Trophoblast cell (in vitro differentiated cells and primary cell): ENCODE measurements at regions not wholly inside any gene's neighbourhood (a gene's known extent, or its start where the extent isn't known, plus 50 kb on each side); places are given as distances from the start of the nearest gene placed in this dataset.

Experiments used
- DNase-seq, 2 donors: peaks; one replicate each; pipeline ENCODE4 v3.0.0-alpha.2; 2016
- H2AFZ ChIP-seq: 2 replicates; pipeline ENCODE4 v1.6.1; 2013; ENCODE audit warnings: low read length, moderate library complexity, mild to moderate bottlenecking; ENCODE audit not compliant: insufficient read depth, poor library complexity
- H2AK5ac ChIP-seq: 2 replicates; pipeline ENCODE4 v1.6.1; 2013; ENCODE audit warnings: mild to moderate bottlenecking, low read length
- H2BK120ac ChIP-seq: 2 replicates; pipeline ENCODE4 v1.6.1; 2013; ENCODE audit warnings: low read length, mild to moderate bottlenecking, moderate library complexity; ENCODE audit not compliant: insufficient read depth, poor library complexity
- H2BK12ac ChIP-seq: 2 replicates; pipeline ENCODE4 v1.6.1; 2013; ENCODE audit warnings: mild to moderate bottlenecking, low read length, moderate library complexity
- H2BK5ac ChIP-seq: 2 replicates; pipeline ENCODE4 v1.6.1; 2013; ENCODE audit warnings: low read length, low read depth, moderate library complexity, mild to moderate bottlenecking; ENCODE audit not compliant: poor library complexity
- H3K14ac ChIP-seq: 2 replicates; pipeline ENCODE4 v1.6.1; 2013; ENCODE audit warnings: mild to moderate bottlenecking, low read length
- H3K18ac ChIP-seq: 2 replicates; pipeline ENCODE4 v1.6.1; 2013; ENCODE audit warnings: mild to moderate bottlenecking, low read length
- H3K23ac ChIP-seq: 2 replicates; pipeline ENCODE4 v1.6.1; 2013; ENCODE audit warnings: low read length
- H3K27ac ChIP-seq: 2 replicates; pipeline ENCODE4 v1.5.1; 2013; ENCODE audit warnings: low read depth, mild to moderate bottlenecking, inconsistent platforms, low read length, moderate library complexity
- H3K27me3 ChIP-seq: 2 replicates; pipeline ENCODE4 v1.6.1; 2013; ENCODE audit warnings: inconsistent platforms, mild to moderate bottlenecking, low read length, moderate library complexity; ENCODE audit not compliant: insufficient read depth
- H3K36me3 ChIP-seq, 2 experiments: 1 replicate in 1 of 2; 2 replicates in 1 of 2; pipeline ENCODE4 v1.6.1; 2013; ENCODE audit warnings: low read length in 2 of 2, mild to moderate bottlenecking in 2 of 2, moderate library complexity in 1 of 2; ENCODE audit not compliant: insufficient read depth in 2 of 2, control insufficient read depth in 1 of 2
- H3K4ac ChIP-seq: 2 replicates; pipeline ENCODE4 v1.6.1; 2013; ENCODE audit warnings: low read depth, mild to moderate bottlenecking, low read length, moderate library complexity
- H3K4me1 ChIP-seq, 2 experiments: 1 replicate in 1 of 2; 2 replicates in 1 of 2; pipeline ENCODE4 v1.6.1; 2013; ENCODE audit warnings: low read length in 2 of 2, mild to moderate bottlenecking in 2 of 2, moderate library complexity in 1 of 2; ENCODE audit not compliant: insufficient read depth in 2 of 2, control insufficient read depth in 1 of 2
- H3K4me2 ChIP-seq: 2 replicates; pipeline ENCODE4 v1.6.1; 2013; ENCODE audit warnings: inconsistent platforms, mild to moderate bottlenecking, low read length, moderate library complexity
- H3K4me3 ChIP-seq: 2 replicates; pipeline ENCODE4 v1.5.1; 2013; ENCODE audit warnings: mild to moderate bottlenecking, low read depth, low read length, inconsistent platforms
- H3K79me1 ChIP-seq: one replicate; pipeline ENCODE4 v1.6.1; 2013; ENCODE audit warnings: low read length
- H3K79me2 ChIP-seq: 2 replicates; pipeline ENCODE4 v1.6.1; 2013; ENCODE audit warnings: low read length, mild to moderate bottlenecking; ENCODE audit not compliant: control insufficient read depth, insufficient read depth, poor library complexity
- H3K9ac ChIP-seq: 2 replicates; pipeline ENCODE4 v1.6.1; 2013; ENCODE audit warnings: mild to moderate bottlenecking, low read length
- H3K9me3 ChIP-seq: 2 replicates; pipeline ENCODE4 v1.6.1; 2013; ENCODE audit warnings: low read depth, mild to moderate bottlenecking, control low read depth, inconsistent platforms, low read length; ENCODE audit not compliant: insufficient read depth
- H4K12ac ChIP-seq: 2 replicates; pipeline ENCODE4 v1.6.1; 2013; ENCODE audit warnings: low read depth, mild to moderate bottlenecking, low read length, moderate library complexity
- H4K8ac ChIP-seq: 2 replicates; pipeline ENCODE4 v1.6.1; 2013; ENCODE audit warnings: low read depth, mild to moderate bottlenecking, low read length, moderate library complexity
- H4K91ac ChIP-seq: one replicate; pipeline ENCODE4 v1.6.1; 2013; ENCODE audit warnings: low read depth, mild to moderate bottlenecking, low read length, moderate library complexity
- WGBS: extraction: QIAGEN DNeasy Blood & Tissue Kit; methylation state at CpG from one replicate; pipeline ENCODE4 v1.1.7; 2013; ENCODE audit warnings: missing lambda C conversion rate; ENCODE audit not compliant: insufficient read length, insufficient coverage; ENCODE audit errors: extremely low coverage; 5-methylcytosine and 5-hydroxymethylcytosine counted together

DNA sequence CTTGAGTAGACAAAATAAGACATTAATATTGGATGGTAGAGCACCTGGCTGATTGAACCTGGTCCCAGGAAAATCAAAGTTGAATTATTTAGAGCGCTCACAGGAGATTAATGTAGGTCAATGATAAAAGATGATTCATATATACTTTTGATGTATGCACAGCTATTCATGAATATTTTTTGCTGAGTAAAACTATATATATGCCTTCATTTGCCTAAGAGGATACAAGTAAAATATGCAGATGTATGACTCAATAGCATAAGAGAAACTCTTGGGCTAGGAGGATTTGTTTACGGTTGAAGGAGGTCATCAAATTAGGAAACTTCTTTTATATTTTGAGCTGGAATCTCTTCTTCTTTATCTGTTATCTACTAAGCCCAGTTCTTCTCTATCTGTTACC is 202.7 kb upstream of the HS3ST1 start:
- Histone ChIP-seq H3K79me2 (no peaks in the 10 kb centered on the region), H3K18ac (no peak overlapping the region), H3K4me3 (no peak overlapping the region), H3K4me2 (no peak overlapping the region), H3K79me1 (peaks cover 4% of the 10 kb centered on the region), H2AK5ac (no peak overlapping the region), H3K4me1 (peaks cover 7 to 10% of the 10 kb centered on the region in 2 experiments), H4K91ac (no peak overlapping the region), H3K27ac (no peak overlapping the region), H2AFZ (no peak overlapping the region), H2BK12ac (no peak overlapping the region), H4K8ac (no peak overlapping the region), H3K9me3 (no peaks in the 10 kb centered on the region), H3K14ac (no peak overlapping the region), H3K36me3 (no peaks in the 10 kb centered on the region), H3K23ac (no peak overlapping the region), H2BK120ac (no peak overlapping the region), H3K4ac (no peak overlapping the region), H3K9ac (no peak overlapping the region), H4K12ac (no peak overlapping the region), H2BK5ac (no peak overlapping the region), H3K27me3 (no peaks in the 10 kb centered on the region)
- no CpG with 5 or more reads among the region's 2 CpGs for WGBS
- DNase-seq: no peak

- H3K79me1 ChIP-seq: no peaks in the 10 kb centered on the region
Measured at GRCh38 chr4:11628093-11628725, 199.5 kb upstream of the HS3ST1 start.

DNA sequence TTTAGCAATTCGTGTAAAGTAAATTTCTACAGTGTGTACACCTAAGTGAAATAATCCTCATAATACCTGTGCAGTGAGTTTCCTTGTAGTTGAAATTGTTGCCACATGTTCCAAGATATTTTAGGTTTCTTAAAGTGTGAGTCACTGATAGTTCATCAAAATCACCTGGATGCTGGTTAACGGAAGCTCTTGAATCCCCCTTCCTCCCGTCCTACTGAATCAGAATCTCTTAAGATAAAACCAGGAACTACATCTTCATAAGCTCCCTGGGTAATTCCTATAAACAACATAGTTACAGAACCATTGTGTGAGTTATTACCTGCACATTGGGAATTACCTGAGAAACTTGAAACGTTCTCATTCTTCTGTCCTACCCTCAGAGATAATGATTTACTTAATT is 197.4 kb upstream of the HS3ST1 start:
- H3K4me1 ChIP-seq: no peaks in the 10 kb centered on the region
- H4K12ac ChIP-seq: no peak overlapping the region
- H3K36me3 ChIP-seq: no peaks in the 10 kb centered on the region
- H4K91ac ChIP-seq: no peak overlapping the region
- H3K79me1 ChIP-seq: peaks cover 2% of the 10 kb centered on the region
- H3K27me3 ChIP-seq: no peaks in the 10 kb centered on the region
- H4K8ac ChIP-seq: no peak overlapping the region
- DNase-seq: peak; percentile 46 to 87
- no peak overlapping the region for H3K14ac ChIP-seq
- H2BK12ac ChIP-seq: no peak overlapping the region
- H3K79me2 ChIP-seq: no peaks in the 10 kb centered on the region
- H3K4me2 ChIP-seq: no peak overlapping the region
- no CpG with 5 or more reads among the region's 4 CpGs for WGBS
- no peak overlapping the region for H2BK120ac ChIP-seq
- no peak overlapping the region for H3K4ac ChIP-seq
- H2BK5ac ChIP-seq: no peak overlapping the region
- H3K23ac ChIP-seq: no peak overlapping the region
- no peak overlapping the region for H3K4me3 ChIP-seq
- H2AFZ ChIP-seq: no peak overlapping the region
- no peak overlapping the region for H3K9ac ChIP-seq
- no peaks in the 10 kb centered on the region for H3K9me3 ChIP-seq
- H3K27ac ChIP-seq: no peak overlapping the region
- no peak overlapping the region for H2AK5ac ChIP-seq
- H3K18ac ChIP-seq: no peak overlapping the region

More at GRCh38 chr4:11628093-11628725, 199.5 kb upstream of the HS3ST1 start:
- no peak overlapping the region for H3K4ac ChIP-seq
- DNase-seq: peak; percentile 68 to 81
- H2AFZ ChIP-seq: no peak overlapping the region
- no peaks in the 10 kb centered on the region for H3K9me3 ChIP-seq
- no peak overlapping the region for H3K4me2 ChIP-seq
- H4K12ac ChIP-seq: no peak overlapping the region
- no peak overlapping the region for H3K14ac ChIP-seq
- H3K9ac ChIP-seq: no peak overlapping the region
- H3K36me3 ChIP-seq: no peaks in the 10 kb centered on the region
- no peak overlapping the region for H2BK120ac ChIP-seq
- no peaks in the 10 kb centered on the region for H3K27me3 ChIP-seq
- H3K27ac ChIP-seq: no peak overlapping the region
- no peak overlapping the region for H3K23ac ChIP-seq
- no peak overlapping the region for H4K8ac ChIP-seq
- no peaks in the 10 kb centered on the region for H3K79me2 ChIP-seq
- H2AK5ac ChIP-seq: no peak overlapping the region
- H2BK5ac ChIP-seq: no peak overlapping the region
- no peak overlapping the region for H2BK12ac ChIP-seq
- H3K18ac ChIP-seq: no peak overlapping the region
- no peaks in the 10 kb centered on the region for H3K4me1 ChIP-seq
- no peak overlapping the region for H3K4me3 ChIP-seq
- no peak overlapping the region for H4K91ac ChIP-seq

DNA sequence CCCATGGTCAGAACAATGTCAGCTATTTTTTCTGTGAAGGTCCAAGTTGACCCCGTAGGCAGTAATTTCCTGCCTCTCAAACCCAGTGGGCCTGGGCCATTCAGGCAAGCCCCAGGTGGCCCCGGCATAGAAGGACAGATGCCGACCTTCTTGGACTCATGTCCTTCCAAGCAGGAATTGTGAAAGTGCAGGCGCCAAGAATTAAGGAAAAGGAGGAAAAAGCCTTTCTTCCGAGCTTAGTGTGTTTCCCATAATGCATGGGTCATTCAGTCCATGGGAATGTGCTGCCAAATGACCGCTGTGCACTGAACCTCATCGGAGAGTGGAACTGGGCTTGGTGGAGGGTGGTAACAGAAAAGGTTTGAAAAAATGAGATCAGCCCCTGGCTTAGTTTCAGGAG is 196.5 kb upstream of the HS3ST1 start:
- H3K4me2 ChIP-seq: no peak overlapping the region
- H2BK120ac ChIP-seq: no peak overlapping the region
- H3K18ac ChIP-seq: no peak overlapping the region
- no peak overlapping the region for H4K91ac ChIP-seq
- H3K79me1 ChIP-seq: peaks cover 2% of the 10 kb centered on the region
- H3K27ac ChIP-seq: no peak overlapping the region
- H2AFZ ChIP-seq: no peak overlapping the region
- no peak overlapping the region for H4K12ac ChIP-seq
- no peak overlapping the region for H2BK5ac ChIP-seq
- H3K36me3 ChIP-seq: no peaks in the 10 kb centered on the region
- H2AK5ac ChIP-seq: no peak overlapping the region
- H3K79me2 ChIP-seq: no peaks in the 10 kb centered on the region
- peak overlapping the region; percentile 55 for H2BK12ac ChIP-seq
- no peaks in the 10 kb centered on the region for H3K4me1 ChIP-seq
- no peaks in the 10 kb centered on the region for H3K9me3 ChIP-seq
- H3K9ac ChIP-seq: no peak overlapping the region
- no peak overlapping the region for H3K23ac ChIP-seq
- no peaks in the 10 kb centered on the region for H3K27me3 ChIP-seq
- WGBS: no CpG with 5 or more reads among the region's 7 CpGs
- H3K4me3 ChIP-seq: no peak overlapping the region
- H3K4ac ChIP-seq: no peak overlapping the region
- no peak for DNase-seq
- no peak overlapping the region for H4K8ac ChIP-seq
- no peak overlapping the region for H3K14ac ChIP-seq
